KMS-11 (cell line): ENCODE measurements at regions not wholly inside any gene's neighbourhood (a gene's known extent, or its start where the extent isn't known, plus 50 kb on each side); places are given as distances from the start of the nearest gene placed in this dataset.

Experiments
- H2AFZ ChIP-seq: fragments of 200-600 bp; sonication (generic); 2 replicates; pipeline ENCODE4 v1.6.1; 2016; ENCODE audit warnings: antibody characterized with exemption, mixed run types, low read depth
- H3K27ac ChIP-seq: fragments of 200-600 bp; sonication (generic); 2 replicates; pipeline ENCODE4 v1.6.1; 2016; ENCODE audit warnings: mild to moderate bottlenecking, mixed run types
- H3K27me3 ChIP-seq: fragments of 200-600 bp; sonication (generic); 2 replicates; pipeline ENCODE4 v1.6.1; 2017; ENCODE audit warnings: mild to moderate bottlenecking, low read depth, mixed run types, moderate library complexity; ENCODE audit not compliant: insufficient read depth
- H3K36me3 ChIP-seq: fragments of 200-600 bp; sonication (generic); 2 replicates; pipeline ENCODE4 v1.6.1; 2017; ENCODE audit warnings: mild to moderate bottlenecking, mixed run types; ENCODE audit not compliant: insufficient read depth
- H3K4me1 ChIP-seq: fragments of 200-600 bp; sonication (generic); 2 replicates; pipeline ENCODE4 v1.6.1; 2016; ENCODE audit warnings: mild to moderate bottlenecking, low read depth, mixed run types; ENCODE audit not compliant: poor library complexity, severe bottlenecking
- H3K4me2 ChIP-seq: fragments of 200-600 bp; sonication (generic); 2 replicates; pipeline ENCODE4 v1.7.0; 2016; ENCODE audit warnings: mild to moderate bottlenecking, mixed run types
- H3K4me3 ChIP-seq: fragments of 200-600 bp; sonication (generic); IDR thresholded peaks from 2 replicates; pipeline ENCODE4 v1.6.1; 2017; ENCODE audit warnings: low read depth, low read length, mixed read lengths; ENCODE audit not compliant: insufficient read depth
- H3K79me2 ChIP-seq: fragments of 200-600 bp; sonication (generic); 2 replicates; pipeline ENCODE4 v1.6.1; 2016; ENCODE audit warnings: low read depth, mixed run types; ENCODE audit not compliant: insufficient read depth
- H3K9ac ChIP-seq: fragments of 200-600 bp; sonication (generic); 2 replicates; pipeline ENCODE4 v1.6.1; 2016; ENCODE audit warnings: mild to moderate bottlenecking, mixed run types
- H4K20me1 ChIP-seq: fragments of 200-600 bp; sonication (generic); 2 replicates; pipeline ENCODE4 v1.6.1; 2016; ENCODE audit warnings: mild to moderate bottlenecking, mixed run types; ENCODE audit not compliant: insufficient read depth
- TF ChIP-seq, protein P1 (sequence below): fragments of 200-600 bp; sonication (generic); conservative IDR thresholded peaks from 2 replicates; pipeline ENCODE4 v1.6.1; 2017; ENCODE audit warnings: low read depth, mild to moderate bottlenecking, antibody characterized with exemption, low read length, moderate library complexity, mixed read lengths

DNA sequence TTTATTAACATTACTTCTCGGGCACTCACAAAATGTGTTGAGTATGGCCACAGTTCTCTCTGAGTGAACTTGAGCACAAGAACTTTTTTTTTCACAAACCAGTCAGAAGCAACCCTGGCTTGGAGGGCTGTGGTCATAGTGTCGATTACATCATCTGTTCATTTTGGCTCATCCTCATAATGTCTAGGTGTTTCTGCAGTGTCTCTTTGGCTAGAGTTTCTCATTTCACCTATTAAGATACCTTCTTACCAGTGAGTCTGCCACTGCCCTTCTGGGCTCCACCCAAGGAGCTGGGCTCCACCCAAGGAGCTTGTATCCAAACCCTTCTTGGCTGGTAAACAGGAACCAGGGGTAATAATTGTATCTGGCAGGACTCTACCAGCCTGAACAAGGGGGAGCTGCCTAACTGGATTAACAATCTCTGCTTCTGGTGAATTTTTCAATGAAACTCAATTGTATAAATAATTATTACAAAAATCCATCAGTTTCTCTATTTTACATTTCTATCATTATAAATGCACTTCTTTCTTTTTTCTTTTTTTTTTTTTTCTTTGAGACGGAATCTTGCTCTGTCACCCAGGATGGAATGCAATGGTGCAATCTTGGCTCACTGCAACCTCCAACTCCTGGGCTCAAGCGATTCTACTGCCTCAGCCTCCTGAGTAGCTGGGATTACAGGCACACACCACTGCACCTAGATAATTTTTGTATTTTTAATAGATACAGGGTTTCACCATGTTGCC lies 667.7 kb upstream of the SLIT2 start:
- Histone ChIP-seq H3K4me1 (no peaks in the 10 kb centered on the region), H3K27me3 (no peaks in the 10 kb centered on the region), H3K4me2 (no peak overlapping the region), H2AFZ (no peak overlapping the region), H3K27ac (no peak overlapping the region), H3K9ac (no peak overlapping the region), H3K36me3 (no peaks in the 10 kb centered on the region), H4K20me1 (no peaks in the 10 kb centered on the region), H3K4me3 (no peak overlapping the region), H3K79me2 (no peaks in the 10 kb centered on the region)
- TF ChIP-seq, protein P1, sequence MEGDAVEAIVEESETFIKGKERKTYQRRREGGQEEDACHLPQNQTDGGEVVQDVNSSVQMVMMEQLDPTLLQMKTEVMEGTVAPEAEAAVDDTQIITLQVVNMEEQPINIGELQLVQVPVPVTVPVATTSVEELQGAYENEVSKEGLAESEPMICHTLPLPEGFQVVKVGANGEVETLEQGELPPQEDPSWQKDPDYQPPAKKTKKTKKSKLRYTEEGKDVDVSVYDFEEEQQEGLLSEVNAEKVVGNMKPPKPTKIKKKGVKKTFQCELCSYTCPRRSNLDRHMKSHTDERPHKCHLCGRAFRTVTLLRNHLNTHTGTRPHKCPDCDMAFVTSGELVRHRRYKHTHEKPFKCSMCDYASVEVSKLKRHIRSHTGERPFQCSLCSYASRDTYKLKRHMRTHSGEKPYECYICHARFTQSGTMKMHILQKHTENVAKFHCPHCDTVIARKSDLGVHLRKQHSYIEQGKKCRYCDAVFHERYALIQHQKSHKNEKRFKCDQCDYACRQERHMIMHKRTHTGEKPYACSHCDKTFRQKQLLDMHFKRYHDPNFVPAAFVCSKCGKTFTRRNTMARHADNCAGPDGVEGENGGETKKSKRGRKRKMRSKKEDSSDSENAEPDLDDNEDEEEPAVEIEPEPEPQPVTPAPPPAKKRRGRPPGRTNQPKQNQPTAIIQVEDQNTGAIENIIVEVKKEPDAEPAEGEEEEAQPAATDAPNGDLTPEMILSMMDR, result no peak

DNA sequence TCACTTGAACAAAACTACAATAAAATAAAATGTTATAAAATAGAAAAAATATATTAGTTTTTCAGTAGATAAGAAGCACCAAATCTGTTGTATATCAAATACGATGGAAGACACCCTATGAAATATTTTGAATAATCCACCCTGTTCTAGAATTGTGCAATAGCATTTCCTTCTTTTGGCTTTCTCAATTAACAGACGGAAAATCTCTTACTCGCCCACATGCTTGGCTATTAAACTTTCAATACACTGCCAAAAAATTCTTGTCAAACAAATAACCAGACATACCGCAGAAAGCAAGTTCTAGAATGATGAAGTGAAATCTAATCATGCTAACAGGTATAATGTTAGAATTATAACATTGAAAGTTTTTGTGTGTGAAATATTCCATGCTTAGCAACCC lies 671.6 kb upstream of the SLIT2 start:
- Histone ChIP-seq H4K20me1 (no peaks in the 10 kb centered on the region), H3K27ac (no peak overlapping the region), H3K4me1 (no peaks in the 10 kb centered on the region), H3K9ac (no peak overlapping the region), H3K4me2 (no peak overlapping the region), H3K4me3 (no peak overlapping the region), H3K27me3 (no peaks in the 10 kb centered on the region), H2AFZ (no peak overlapping the region), H3K36me3 (no peaks in the 10 kb centered on the region), H3K79me2 (no peaks in the 10 kb centered on the region)
- TF ChIP-seq, protein P1, result no peak

DNA sequence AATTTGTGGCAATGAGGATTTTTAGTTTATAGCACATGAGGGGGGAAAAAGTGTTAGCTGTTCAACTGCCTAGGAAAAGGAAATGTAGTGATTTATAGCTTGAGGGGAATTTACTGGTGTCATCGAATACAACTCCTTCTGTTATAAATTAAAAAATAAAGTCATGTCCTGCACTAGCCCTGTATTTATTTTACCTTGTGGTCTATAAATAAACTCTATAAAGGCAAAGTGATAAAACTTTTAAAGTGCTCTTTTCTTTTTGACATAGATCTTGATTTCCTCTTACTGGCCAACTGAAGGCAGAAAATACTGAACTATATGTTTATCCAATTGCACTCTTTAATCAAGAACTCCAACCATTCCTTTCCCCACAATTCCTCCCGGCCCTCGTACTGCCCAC lies 672.1 kb upstream of the SLIT2 start:
- Histone ChIP-seq H3K79me2 (no peaks in the 10 kb centered on the region), H3K27me3 (no peaks in the 10 kb centered on the region), H4K20me1 (no peaks in the 10 kb centered on the region), H3K9ac (no peak overlapping the region), H3K27ac (no peak overlapping the region), H3K4me2 (no peak overlapping the region), H3K4me3 (no peak overlapping the region), H3K4me1 (no peaks in the 10 kb centered on the region), H2AFZ (no peak overlapping the region), H3K36me3 (no peaks in the 10 kb centered on the region)
- TF ChIP-seq, protein P1, result no peak

DNA sequence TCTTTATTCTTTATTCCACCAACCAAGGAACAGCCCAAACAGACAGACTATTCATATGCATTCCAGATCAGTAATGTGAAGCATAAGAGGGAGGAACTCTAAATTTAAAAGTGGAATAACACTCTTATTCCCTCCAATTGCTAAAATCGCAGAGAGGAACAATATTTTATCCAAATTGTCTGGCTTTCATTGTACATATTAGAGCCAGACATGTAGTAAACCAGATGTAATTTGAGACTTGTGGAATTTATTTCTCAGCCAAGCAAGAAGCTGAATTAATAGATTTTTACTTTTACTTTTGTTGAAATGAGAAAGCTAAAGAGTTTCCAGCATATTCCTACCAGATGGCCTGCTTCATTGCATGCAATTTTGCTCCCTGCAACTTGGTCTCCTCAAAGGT lies 674.6 kb upstream of the SLIT2 start:
- no peaks in the 10 kb centered on the region for H4K20me1 ChIP-seq
- no peak overlapping the region for H3K4me2 ChIP-seq
- no peaks in the 10 kb centered on the region for H3K36me3 ChIP-seq
- no peak overlapping the region for H2AFZ ChIP-seq
- H3K4me1 ChIP-seq, result no peaks in the 10 kb centered on the region
- H3K9ac ChIP-seq, result no peak overlapping the region
- no peaks in the 10 kb centered on the region for H3K79me2 ChIP-seq
- H3K27ac ChIP-seq, result no peak overlapping the region
- no peak overlapping the region for H3K4me3 ChIP-seq
- TF ChIP-seq, protein P1, result no peak
- H3K27me3 ChIP-seq, result no peaks in the 10 kb centered on the region
